ENCODE measurements at regions not wholly inside any gene's neighbourhood (a gene's known extent, or its start where the extent isn't known, plus 50 kb on each side); places are given as distances from the start of the nearest gene placed in this dataset.
"Not testable (repeated sequence)": the region's sequence is repeated elsewhere in the genome, so short reads cannot be mapped to it uniquely, and the experiment has no call there.

GRCh38 chr1:117746565-117746964, 140.7 kb downstream of the TENT5C start:
- not testable (repeated sequence) for TF ChIP-seq CTCF, POLR2A, POLR2AphosphoS5, EP300 (IDR thresholded peaks at IDR 0.05)

Measured in gastroesophageal sphincter (tissue), 3 donors.